GM12878 (cell line): ENCODE measurements at regions not wholly inside any gene's neighbourhood (a gene's known extent, or its start where the extent isn't known, plus 50 kb on each side); places are given as distances from the start of the nearest gene placed in this dataset.

ENCODE experiments used
- ATAC-seq: fragments of 200-7000 bp; cut with Tn5 transposase; 3 replicates; pipeline ENCODE4 v1.9.1; 2020; ENCODE audit warnings: mild to moderate bottlenecking, moderate library complexity
- BruUV-seq: library from RNA; stranded (reverse); fragments of 400-500 nt; replicated peaks from 2 replicates; lab custom pipeline; 2021; lab: Mats Ljungman, UMichigan
- CTCF ChIA-PET: fragments of 300-600 bp; sonication (Branson Sonifier 250); formaldehyde crosslinking; extraction: SDS; loops from one replicate; lab custom pipeline; 2021; ENCODE audit warnings: inconsistent platforms; lab: Yijun Ruan, JAX
- POLR2A ChIA-PET: fragments of 350-600 bp; formaldehyde crosslinking; extraction: SDS; loops from one replicate; lab custom pipeline; 2021; ENCODE audit warnings: inconsistent platforms; lab: Charles Lee
- RAD21 ChIA-PET: fragments of 300-600 bp; sonication (Branson Sonifier 250); formaldehyde crosslinking; loops from one replicate; lab custom pipeline; 2023; ENCODE audit warnings: antibody characterized with exemption; ENCODE audit not compliant: unreplicated experiment; lab: Charles Lee
- SMC1A ChIA-PET: fragments of 300-600 bp; sonication (Branson Sonifier 250); formaldehyde crosslinking; loops from one replicate; lab custom pipeline; 2023; ENCODE audit not compliant: unreplicated experiment, uncharacterized antibody; lab: Charles Lee
- DNase-seq: peaks from one replicate; pipeline ENCODE4 v3.0.0-alpha.2; 2011; ENCODE audit warnings: low read depth, low spot score
- FAIRE-seq: peaks from 3 replicates; lab custom pipeline; 2011; peaks lifted over from hg19 to GRCh38; lab: Jason Lieb, UNC
- H2AFZ ChIP-seq: 2 replicates; pipeline ENCODE4 v1.6.0; 2011; ENCODE audit warnings: low read depth, low read length, control low read depth; ENCODE audit not compliant: control insufficient read depth
- H3K27ac ChIP-seq: 2 replicates; pipeline ENCODE4 v1.5.1; 2011; ENCODE audit warnings: control low read depth; ENCODE audit not compliant: control insufficient read depth, insufficient read depth
- H3K27me3 ChIP-seq, 2 experiments: replicated peaks in 1 of 2; 2 replicates each; pipeline versions ENCODE4 v1.6.0 to v1.6.1; 2011; ENCODE audit warnings: low read length in 1 of 2; ENCODE audit not compliant: control insufficient read depth in 2 of 2, insufficient read depth in 2 of 2
- H3K36me3 ChIP-seq, 2 experiments: 2 replicates each; pipeline ENCODE4 v1.5.1; 2011; ENCODE audit warnings: low read length in 1 of 2; ENCODE audit not compliant: control insufficient read depth in 2 of 2, insufficient read depth in 2 of 2
- H3K4me1 ChIP-seq: 2 replicates; pipeline ENCODE4 v1.6.1; 2011; ENCODE audit warnings: mild to moderate bottlenecking, low read length, moderate library complexity, mixed read lengths; ENCODE audit not compliant: control insufficient read depth, insufficient read depth
- H3K4me2 ChIP-seq: 2 replicates; pipeline ENCODE4 v1.6.0; 2011; ENCODE audit warnings: control low read depth; ENCODE audit not compliant: control insufficient read depth, insufficient read depth
- H3K4me3 ChIP-seq: fragments of 200-600 bp; sonication (generic); 2 replicates; pipeline ENCODE4 v1.5.1; 2016
- H3K79me2 ChIP-seq: 2 replicates; pipeline ENCODE4 v1.6.0; 2011; ENCODE audit warnings: low read length; ENCODE audit not compliant: control insufficient read depth, insufficient read depth
- H3K9ac ChIP-seq: 2 replicates; pipeline ENCODE4 v1.8.0; 2011; ENCODE audit warnings: low read length, control low read depth, mixed read lengths; ENCODE audit not compliant: control insufficient read depth, insufficient read depth
- H3K9me3 ChIP-seq: replicated peaks from 3 replicates; pipeline ENCODE4 v1.5.1; 2011; ENCODE audit warnings: mild to moderate bottlenecking, low read length; ENCODE audit not compliant: control insufficient read depth, insufficient read depth
- H4K20me1 ChIP-seq: 2 replicates; pipeline ENCODE4 v1.6.0; 2011; ENCODE audit not compliant: control insufficient read depth, insufficient read depth
- BRCA1 ChIP-seq: IDR thresholded peaks from 2 replicates; pipeline ENCODE4 v1.6.1; 2011; ENCODE audit warnings: low read depth, low read length, improper control_type of control experiment
- CHD1 ChIP-seq: IDR thresholded peaks from 2 replicates; pipeline ENCODE4 v1.6.1; 2012; ENCODE audit warnings: low read depth, low read length, improper control_type of control experiment
- EP300 ChIP-seq, 2 experiments: fragments of 150-350 bp in 1 of 2; IDR thresholded peaks; 2 replicates each; pipeline ENCODE4 v1.6.1; 2011 to 2012; ENCODE audit warnings: low read depth in 2 of 2, low read length in 2 of 2, borderline replicate concordance in 1 of 2, improper control_type of control experiment in 1 of 2, inconsistent platforms in 1 of 2; ENCODE audit not compliant: control insufficient read depth in 1 of 2
- FOXK2 ChIP-seq: fragments of 450-650 bp; IDR thresholded peaks from 2 replicates; pipeline ENCODE4 v1.6.1; 2017; ENCODE audit warnings: mild to moderate bottlenecking, moderate library complexity
- HDAC2 ChIP-seq: fragments of 200-600 bp; sonication (generic); IDR thresholded peaks from 2 replicates; pipeline ENCODE4 v1.6.1; 2017
- JUND ChIP-seq: IDR thresholded peaks from 2 replicates; pipeline ENCODE4 v1.6.1; 2012; ENCODE audit warnings: low read depth, mild to moderate bottlenecking, low read length, improper control_type of control experiment, moderate library complexity
- KAT2A ChIP-seq: conservative IDR thresholded peaks from 2 replicates; pipeline ENCODE4 v1.6.1; 2011; ENCODE audit warnings: low read depth, low read length; ENCODE audit not compliant: control insufficient read depth
- MXI1 ChIP-seq: fragments of 150-350 bp; IDR thresholded peaks from 2 replicates; pipeline ENCODE4 v1.6.1; 2011; ENCODE audit warnings: low read depth, mild to moderate bottlenecking, inconsistent platforms, low read length, improper control_type of control experiment
- RELB ChIP-seq: fragments of 450-650 bp; IDR thresholded peaks from 2 replicates; pipeline ENCODE4 v1.6.1; 2017; ENCODE audit warnings: low read depth, mild to moderate bottlenecking, moderate library complexity
- SREBF1 ChIP-seq: IDR thresholded peaks from 2 replicates; pipeline ENCODE4 v1.6.1; 2012; ENCODE audit warnings: mild to moderate bottlenecking, low read length
- TAF1 ChIP-seq: IDR thresholded peaks from 2 replicates; pipeline ENCODE4 v1.6.1; 2011; ENCODE audit warnings: mild to moderate bottlenecking, low read depth, low read length, borderline replicate concordance
- ZNF217 ChIP-seq: fragments of 450-650 bp; IDR thresholded peaks from 2 replicates; pipeline ENCODE4 v1.6.1; 2017; ENCODE audit warnings: antibody characterized with exemption, mild to moderate bottlenecking
- ZNF592 ChIP-seq: fragments of 450-650 bp; IDR thresholded peaks from 2 replicates; pipeline ENCODE4 v1.6.1; 2017; ENCODE audit warnings: mild to moderate bottlenecking, moderate library complexity
- WGBS: methylation state at CpG from one replicate; pipeline ENCODE4 v1.1.6; 2016; ENCODE audit warnings: low lambda C conversion rate; ENCODE audit not compliant: insufficient replicate concordance, insufficient coverage; ENCODE audit errors: missing lambda C conversion rate; 5-methylcytosine and 5-hydroxymethylcytosine counted together
- in situ Hi-C: fragments of 300-500 bp; cut with MboI; formaldehyde crosslinking; loops from 9 replicates; pipeline ENCODE4 v1.14.3; 2018; ENCODE audit warnings: mixed read lengths
- intact Hi-C: fragments of 100-400 bp; cut with micrococcal nuclease; formaldehyde crosslinking; loops from one replicate; pipeline ENCODE4 v1.14.2; 2022; ENCODE audit not compliant: unreplicated experiment

- H3K9ac ChIP-seq: no peak overlapping the region
- H3K27ac ChIP-seq: no peak overlapping the region
- no peaks in the 10 kb centered on the region for H3K27me3 ChIP-seq
- ATAC-seq: no peak
- no peaks in the 10 kb centered on the region for H3K4me1 ChIP-seq
- FAIRE-seq: no peak
- SMC1A ChIA-PET: no interaction called here
- POLR2A ChIA-PET: no interaction called here
- no peak overlapping the region for H2AFZ ChIP-seq
- in situ Hi-C loops (no loop called here), intact Hi-C loops (no loop called here)
- H3K36me3 ChIP-seq: no peaks in the 10 kb centered on the region
- H4K20me1 ChIP-seq: no peaks in the 10 kb centered on the region
- H3K4me2 ChIP-seq: no peak overlapping the region
- RAD21 ChIA-PET: no interaction called here
- no peak for DNase-seq
- H3K79me2 ChIP-seq: no peaks in the 10 kb centered on the region
- CTCF ChIA-PET: no interaction called here
- H3K9me3 ChIP-seq: no peaks in the 10 kb centered on the region
- BruUV-seq: no TSS peak
- H3K4me3 ChIP-seq: no peak overlapping the region
- WGBS: 45% methylated on average over 1 of the region's 1 CpG
- TF ChIP-seq MXI1: no peak
These were observed 225.8 kb upstream of the STEAP1 start for GRCh38 chr7:89928451-89928850.

- no peak for FAIRE-seq
- ChIA-PET POLR2A (interaction anchor here (0.6 kb wide), 1 partner anchor 14 kb away, joined by 4 read pairs; no protein-coding TSS in a partner anchor), RAD21 (no interaction called here), SMC1A (no interaction called here), CTCF (no interaction called here)
- 0% methylated on average over 1 of the region's 1 CpG for WGBS
- no peaks in the 10 kb centered on the region for H4K20me1 ChIP-seq
- no peak for DNase-seq
- ATAC-seq: no peak
- no peak overlapping the region for H3K27ac ChIP-seq
- no TSS peak for BruUV-seq
- in situ Hi-C loops: no loop called here
- no peak overlapping the region for H2AFZ ChIP-seq
- H3K36me3 ChIP-seq: no peaks in the 10 kb centered on the region
- H3K27me3 ChIP-seq: no peaks in the 10 kb centered on the region
- H3K4me1 ChIP-seq: no peaks in the 10 kb centered on the region
- intact Hi-C loops: loop anchor here (5.0 kb wide), 1 partner anchor 48 kb away; no protein-coding TSS in a partner anchor
- no peaks in the 10 kb centered on the region for H3K9me3 ChIP-seq
- H3K4me3 ChIP-seq: no peak overlapping the region
- no peak overlapping the region for H3K4me2 ChIP-seq
- no peaks in the 10 kb centered on the region for H3K79me2 ChIP-seq
- H3K9ac ChIP-seq: no peak overlapping the region
- TF ChIP-seq RELB (no peak), HDAC2 (no peak), ZNF217 (no peak), EP300 (IDR thresholded peaks at IDR 0.05; ENCODE audit: borderline replicate concordance in 1 of 2, control insufficient read depth in 1 of 2, low read depth in 2 of 2, low read length in 2 of 2) (no peak), KAT2A (no peak), FOXK2 (no peak), TAF1 (no peak), JUND (no peak), CHD1 (no peak), SREBF1 (no peak), BRCA1 (no peak), ZNF592 (no peak)
These were observed 220.2 kb upstream of the STEAP1 start for GRCh38 chr7:89934101-89934500.
